ENCODE measurements at regions not wholly inside any gene's neighbourhood (a gene's known extent, or its start where the extent isn't known, plus 50 kb on each side); places are given as distances from the start of the nearest gene placed in this dataset.
"Not testable (repeated sequence)": the region's sequence is repeated elsewhere in the genome, so short reads cannot be mapped to it uniquely, and the experiment has no call there.

- DNase-seq = no peak
These were observed 51.3 kb upstream of the LARGE1 start for GRCh38 chr22:33971561-33971961.

- DNase-seq = no peak
These were observed 55.6 kb upstream of the LARGE1 start for GRCh38 chr22:33975841-33976240.

GRCh38 chr22:33983558-33983957, 63.3 kb upstream of the LARGE1 start:
- no peak for DNase-seq

GRCh38 chr22:33984211-33984610, 63.9 kb upstream of the LARGE1 start:
- no peak for DNase-seq

- DNase-seq = no peak
These were observed 64.5 kb upstream of the LARGE1 start for GRCh38 chr22:33984656-33985285.

- DNase-seq = no peak
These were observed 65.2 kb upstream of the LARGE1 start for GRCh38 chr22:33985506-33985905.

GRCh38 chr22:33986167-33986771, 66.0 kb upstream of the LARGE1 start:
- DNase-seq = no peak

- DNase-seq = no peak
These were observed 66.7 kb upstream of the LARGE1 start for GRCh38 chr22:33986954-33987353.

- not testable (repeated sequence) for DNase-seq
These were observed 69.0 kb upstream of the LARGE1 start for GRCh38 chr22:33989263-33989662.

GRCh38 chr22:33991620-33992019, 71.3 kb upstream of the LARGE1 start:
- no peak for DNase-seq

GRCh38 chr22:33996824-33997223, 76.5 kb upstream of the LARGE1 start:
- DNase-seq = no peak

GRCh38 chr22:34000879-34001526, 80.7 kb upstream of the LARGE1 start:
- no peak for DNase-seq

- no peak for DNase-seq
These were observed 81.6 kb upstream of the LARGE1 start for GRCh38 chr22:34001701-34002466.

- DNase-seq = no peak
These were observed 83.8 kb upstream of the LARGE1 start for GRCh38 chr22:34004058-34004457.

GRCh38 chr22:34010259-34010658, 90.0 kb upstream of the LARGE1 start:
- no peak for DNase-seq

- no peak for DNase-seq
These were observed 95.4 kb upstream of the LARGE1 start for GRCh38 chr22:34015642-34016041.

- no peak for DNase-seq
These were observed 96.9 kb upstream of the LARGE1 start for GRCh38 chr22:34017205-34017604.

- no peak for DNase-seq
These were observed 99.0 kb upstream of the LARGE1 start for GRCh38 chr22:34019190-34019845.

GRCh38 chr22:34035209-34035608, 114.9 kb upstream of the LARGE1 start:
- no peak for DNase-seq

GRCh38 chr22:34036931-34037330, 116.7 kb upstream of the LARGE1 start:
- no peak for DNase-seq

GRCh38 chr22:34038801-34039555, 118.7 kb upstream of the LARGE1 start:
- no peak for DNase-seq

- DNase-seq = no peak
These were observed 125.0 kb upstream of the LARGE1 start for GRCh38 chr22:34045311-34045710.

All from activated CD4-positive, alpha-beta T cell treated with anti-CD3 and anti-CD28 coated beads, Interleukin-2, amount 50 U/mL, for 16 hours (primary cell).